IMR-90 (cell line): ENCODE measurements at regions not wholly inside any gene's neighbourhood (a gene's known extent, or its start where the extent isn't known, plus 50 kb on each side); places are given as distances from the start of the nearest gene placed in this dataset.

Source experiments
- ATAC-seq: fragments of 200-7000 bp; cut with Tn5 transposase; 2 replicates; pipeline ENCODE4 v1.9.1; 2020; ENCODE audit warnings: low read depth, mild to moderate bottlenecking, moderate library complexity
- BruUV-seq: library from RNA; stranded (reverse); fragments of 400-500 nt; replicated peaks from 2 replicates; lab custom pipeline; 2021; lab: Mats Ljungman, UMichigan
- CTCF ChIA-PET: fragments of 300-600 bp; formaldehyde crosslinking; extraction: SDS; loops from one replicate; lab custom pipeline; 2021; ENCODE audit warnings: antibody characterized with exemption; lab: Yijun Ruan, JAX
- POLR2A ChIA-PET: fragments of 300-600 bp; sonication (Branson Sonifier 250); formaldehyde crosslinking; loops from one replicate; lab custom pipeline; 2022; ENCODE audit warnings: antibody characterized with exemption; ENCODE audit not compliant: unreplicated experiment; lab: Charles Lee
- DNase-seq: peaks from one replicate; pipeline ENCODE4 v3.0.0; 2013
- H2AFZ ChIP-seq: replicated peaks from 2 replicates; pipeline ENCODE3; 2013; ENCODE audit warnings: low read length, mild to moderate bottlenecking; ENCODE audit not compliant: poor library complexity
- H2AK5ac ChIP-seq: 2 replicates; pipeline ENCODE4 v1.6.1; 2013; ENCODE audit warnings: low read depth, low read length, inconsistent platforms
- H2AK9ac ChIP-seq: replicated peaks from 2 replicates; pipeline ENCODE3; 2013; ENCODE audit warnings: mild to moderate bottlenecking, low read depth, low read length, moderate library complexity; ENCODE audit not compliant: poor library complexity
- H2BK120ac ChIP-seq: 2 replicates; pipeline ENCODE4 v1.6.1; 2013; ENCODE audit warnings: low read depth, low read length, inconsistent platforms
- H2BK15ac ChIP-seq: 3 replicates; pipeline ENCODE4 v1.6.1; 2013; ENCODE audit warnings: low read depth, low read length, inconsistent platforms
- H2BK20ac ChIP-seq: 2 replicates; pipeline ENCODE4 v1.6.1; 2013; ENCODE audit warnings: low read depth, mild to moderate bottlenecking, inconsistent platforms, low read length, moderate library complexity
- H2BK5ac ChIP-seq: 2 replicates; pipeline ENCODE4 v1.6.1; 2013; ENCODE audit warnings: mild to moderate bottlenecking, low read depth, low read length, inconsistent platforms; ENCODE audit not compliant: poor library complexity, severe bottlenecking
- H3K14ac ChIP-seq: replicated peaks from 2 replicates; pipeline ENCODE4 v1.6.1; 2013; ENCODE audit warnings: low read depth, low read length, inconsistent platforms
- H3K18ac ChIP-seq: 2 replicates; pipeline ENCODE4 v1.6.1; 2013; ENCODE audit warnings: low read depth, low read length, control low read depth
- H3K23ac ChIP-seq: 2 replicates; pipeline ENCODE4 v1.6.1; 2013; ENCODE audit warnings: low read depth, low read length, inconsistent platforms
- H3K27ac ChIP-seq: 2 replicates; pipeline ENCODE4 v1.5.1; 2013; ENCODE audit warnings: mild to moderate bottlenecking, control low read depth, low read length; ENCODE audit not compliant: insufficient read depth
- H3K27me3 ChIP-seq: 2 replicates; pipeline ENCODE4 v1.6.1; 2013; ENCODE audit warnings: low read length; ENCODE audit not compliant: control insufficient read depth, insufficient read depth
- H3K36me3 ChIP-seq: 2 replicates; pipeline ENCODE4 v1.6.1; 2013; ENCODE audit warnings: low read length, mixed read lengths; ENCODE audit not compliant: control insufficient read depth, insufficient read depth
- H3K4ac ChIP-seq: 2 replicates; pipeline ENCODE4 v1.6.1; 2013; ENCODE audit warnings: low read depth, low read length, inconsistent platforms
- H3K4me1 ChIP-seq: 2 replicates; pipeline ENCODE4 v1.6.1; 2013; ENCODE audit warnings: low read length, mixed read lengths; ENCODE audit not compliant: control insufficient read depth, insufficient read depth
- H3K4me2 ChIP-seq: 2 replicates; pipeline ENCODE4 v1.6.1; 2013; ENCODE audit warnings: low read depth, mild to moderate bottlenecking, control low read depth, low read length, moderate library complexity
- H3K4me3 ChIP-seq: 2 replicates; pipeline ENCODE4 v1.5.1; 2013; ENCODE audit warnings: low read depth, mild to moderate bottlenecking, control low read depth, low read length, moderate library complexity; ENCODE audit not compliant: insufficient read depth
- H3K56ac ChIP-seq: 2 replicates; pipeline ENCODE4 v1.6.1; 2013; ENCODE audit warnings: low read length, inconsistent platforms; ENCODE audit not compliant: insufficient read depth; ENCODE audit errors: extremely low read depth
- H3K79me1 ChIP-seq, 2 experiments: 2 replicates each; pipeline ENCODE4 v1.6.1; 2013; ENCODE audit warnings: low read length in 2 of 2, inconsistent platforms in 1 of 2, low read depth in 1 of 2
- H3K9ac ChIP-seq: 2 replicates; pipeline ENCODE4 v1.6.1; 2013; ENCODE audit warnings: low read depth, low read length, control low read depth
- H3K9me1 ChIP-seq: 2 replicates; pipeline ENCODE4 v1.6.1; 2013; ENCODE audit warnings: low read length, inconsistent platforms; ENCODE audit not compliant: insufficient read depth
- H3K9me3 ChIP-seq: 2 replicates; pipeline ENCODE4 v1.6.1; 2013; ENCODE audit warnings: low read length; ENCODE audit not compliant: control insufficient read depth, insufficient read depth
- H4K20me1 ChIP-seq: 2 replicates; pipeline ENCODE4 v1.6.1; 2013; ENCODE audit warnings: low read length, inconsistent platforms; ENCODE audit not compliant: insufficient read depth
- H4K5ac ChIP-seq: 2 replicates; pipeline ENCODE4 v1.6.1; 2013; ENCODE audit warnings: mild to moderate bottlenecking, low read depth, low read length, control low read depth
- H4K8ac ChIP-seq, 2 experiments: 2 replicates each; pipeline ENCODE4 v1.6.1; 2013; ENCODE audit warnings: low read depth in 2 of 2, low read length in 2 of 2, control low read depth in 1 of 2, inconsistent platforms in 1 of 2
- H4K91ac ChIP-seq: 2 replicates; pipeline ENCODE4 v1.6.1; 2013; ENCODE audit warnings: low read depth, low read length, inconsistent platforms; ENCODE audit not compliant: insufficient read depth
- BHLHE40 ChIP-seq: fragments of 150-350 bp; IDR thresholded peaks from 2 replicates; pipeline ENCODE4 v1.6.1; 2016; ENCODE audit warnings: mild to moderate bottlenecking, low read depth, low read length
- CEBPB ChIP-seq: IDR thresholded peaks from 2 replicates; pipeline ENCODE4 v1.6.1; 2012; ENCODE audit warnings: low read depth, low read length, improper control_type of control experiment
- CHD1 ChIP-seq: IDR thresholded peaks from 2 replicates; pipeline ENCODE4 v1.6.1; 2012; ENCODE audit warnings: low read depth, low read length, improper control_type of control experiment
- CTCF ChIP-seq: conservative IDR thresholded peaks from 2 replicates; pipeline ENCODE4 v1.5.1; 2012; ENCODE audit warnings: mild to moderate bottlenecking, low read depth, low read length, improper control_type of control experiment
- ELK1 ChIP-seq: fragments of 150-350 bp; IDR thresholded peaks from 2 replicates; pipeline ENCODE4 v1.6.1; 2016; ENCODE audit warnings: low read depth, mild to moderate bottlenecking, low read length, moderate library complexity, borderline replicate concordance
- FOS ChIP-seq: fragments of 150-350 bp; IDR thresholded peaks from 2 replicates; pipeline ENCODE4 v1.6.1; 2016; ENCODE audit warnings: low read depth, low read length
- MAFK ChIP-seq: IDR thresholded peaks from 2 replicates; pipeline ENCODE4 v1.6.1; 2012; ENCODE audit warnings: low read depth, low read length, improper control_type of control experiment
- MAZ ChIP-seq: IDR thresholded peaks from 2 replicates; pipeline ENCODE4 v1.6.1; 2012; ENCODE audit warnings: low read depth, mild to moderate bottlenecking, low read length, improper control_type of control experiment, moderate library complexity, borderline replicate concordance
- MXI1 ChIP-seq: IDR thresholded peaks from 2 replicates; pipeline ENCODE4 v1.6.1; 2012; ENCODE audit warnings: low read depth, mild to moderate bottlenecking, low read length, moderate library complexity, borderline replicate concordance
- NFE2L2 ChIP-seq: fragments of 150-350 bp; IDR thresholded peaks from 2 replicates; pipeline ENCODE4 v1.6.1; 2016; ENCODE audit warnings: low read depth, mild to moderate bottlenecking, low read length
- POLR2A ChIP-seq: IDR thresholded peaks from 2 replicates; pipeline ENCODE4 v1.6.1; 2012; ENCODE audit warnings: mild to moderate bottlenecking, low read depth, low read length
- RAD21 ChIP-seq: IDR thresholded peaks from 2 replicates; pipeline ENCODE4 v1.6.1; 2012; ENCODE audit warnings: low read length, improper control_type of control experiment
- RCOR1 ChIP-seq: IDR thresholded peaks from 2 replicates; pipeline ENCODE4 v1.6.1; 2012; ENCODE audit warnings: mild to moderate bottlenecking, low read length, improper control_type of control experiment; ENCODE audit not compliant: insufficient replicate concordance
- RFX5 ChIP-seq: IDR thresholded peaks from 2 replicates; pipeline ENCODE4 v1.8.0; 2012; ENCODE audit warnings: low read depth, mild to moderate bottlenecking, low read length, moderate library complexity
- SMC3 ChIP-seq: fragments of 150-350 bp; IDR thresholded peaks from 2 replicates; pipeline ENCODE4 v1.6.1; 2016; ENCODE audit warnings: low read depth, mild to moderate bottlenecking, antibody characterized with exemption, low read length, moderate library complexity
- WGBS, 2 experiments: methylation state at CpG; one replicate each; pipeline versions ENCODE4 v1.1.5 to v1.1.7; 2013; ENCODE audit warnings: missing lambda C conversion rate in 2 of 2; ENCODE audit not compliant: insufficient read length in 1 of 2; ENCODE audit errors: extremely low coverage in 2 of 2; 5-methylcytosine and 5-hydroxymethylcytosine counted together
- dilution Hi-C: fragments of 300-500 bp; cut with HindIII; formaldehyde crosslinking; loops from one replicate; pipeline ENCODE4 v1.14.3; 2018; ENCODE audit warnings: low sequenced_read_pairs; ENCODE audit not compliant: unreplicated experiment
- in situ Hi-C: fragments of 300-500 bp; cut with MboI; formaldehyde crosslinking; loops from 3 replicates; pipeline ENCODE4 v1.14.3; 2019; ENCODE audit warnings: low sequenced_read_pairs, inconsistent platforms, mixed read lengths
- intact Hi-C: fragments of 100-400 bp; cut with micrococcal nuclease; formaldehyde crosslinking; loops from 2 replicates; pipeline ENCODE4 v1.10.0; 2022
- TF ChIP-seq, protein P1 (sequence below): fragments of 150-350 bp; IDR thresholded peaks from 2 replicates; pipeline ENCODE4 v1.6.1; 2017; ENCODE audit warnings: mild to moderate bottlenecking, antibody characterized with exemption, low read length, low read depth

- ATAC-seq (peak; percentile 62; the same call in 1 of the 2 replicates), DNase-seq (peak; percentile 30)
- BruUV-seq, result no TSS peak
- Histone ChIP-seq H3K27me3 (no peaks in the 10 kb centered on the region), H2AFZ (no peak overlapping the region), H4K8ac (peak overlapping the region in 1 of 2 experiments; percentile 16; a peak in 1 of 4 replicates), H3K56ac (no peak overlapping the region), H2BK5ac (peak overlapping the region; percentile 21), H4K20me1 (no peaks in the 10 kb centered on the region), H3K4ac (no peak overlapping the region), H3K4me2 (no peak overlapping the region), H3K79me1 (no peaks in the 10 kb centered on the region), H3K27ac (no peak overlapping the region), H3K23ac (no peak overlapping the region), H3K9ac (no peak overlapping the region), H3K9me3 (no peaks in the 10 kb centered on the region), H2BK120ac (no peak overlapping the region), H3K4me3 (no peak overlapping the region), H2BK20ac (no peak overlapping the region), H2AK5ac (no peak overlapping the region), H4K5ac (no peak overlapping the region), H3K18ac (peak overlapping the region; percentile 72; the same call in 1 of the 2 replicates), H4K91ac (no peak overlapping the region), H3K9me1 (no peaks in the 10 kb centered on the region), H3K4me1 (peaks cover 9% of the 10 kb centered on the region), H3K36me3 (no peaks in the 10 kb centered on the region), H3K14ac (no peak overlapping the region), H2AK9ac (no peak overlapping the region), H2BK15ac (0 out of 3 replicates have a peak overlapping the region, but pooled peaks have one; percentile 34)
- in situ Hi-C loops (no loop called here), dilution Hi-C loops (no loop called here), intact Hi-C loops (no loop called here)
- TF ChIP-seq MXI1, result no peak
- no peak for TF ChIP-seq FOS
- no peak for TF ChIP-seq CHD1
- TF ChIP-seq RCOR1, result no peak
- no peak for TF ChIP-seq RFX5
- no peak for TF ChIP-seq MAFK
- TF ChIP-seq POLR2A, result no peak
- TF ChIP-seq RAD21, result no peak
- TF ChIP-seq BHLHE40, result no peak
- TF ChIP-seq MAZ, result no peak
- TF ChIP-seq, protein P1, sequence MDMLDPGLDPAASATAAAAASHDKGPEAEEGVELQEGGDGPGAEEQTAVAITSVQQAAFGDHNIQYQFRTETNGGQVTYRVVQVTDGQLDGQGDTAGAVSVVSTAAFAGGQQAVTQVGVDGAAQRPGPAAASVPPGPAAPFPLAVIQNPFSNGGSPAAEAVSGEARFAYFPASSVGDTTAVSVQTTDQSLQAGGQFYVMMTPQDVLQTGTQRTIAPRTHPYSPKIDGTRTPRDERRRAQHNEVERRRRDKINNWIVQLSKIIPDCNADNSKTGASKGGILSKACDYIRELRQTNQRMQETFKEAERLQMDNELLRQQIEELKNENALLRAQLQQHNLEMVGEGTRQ, result no peak
- TF ChIP-seq CEBPB, result no peak
- no peak for TF ChIP-seq NFE2L2
- TF ChIP-seq SMC3, result no peak
- no peak for TF ChIP-seq CTCF
- TF ChIP-seq ELK1, result no peak
- WGBS, 2 experiments, result no CpG with 5 or more reads among the region's 2 CpGs
- POLR2A ChIA-PET, result no interaction called here
- CTCF ChIA-PET, result no interaction called here
Observed at GRCh38 chr12:28941248-28941647, 207.8 kb upstream of the FAR2 start.
